ENCODE measurements at regions not wholly inside any gene's neighbourhood (a gene's known extent, or its start where the extent isn't known, plus 50 kb on each side); places are given as distances from the start of the nearest gene placed in this dataset.

GRCh38 chr5:40315126-40315525, 364.6 kb upstream of the PTGER4 start:
- no peak for DNase-seq (ENCODE audit: low read depth)
- no peak for TF ChIP-seq CTCF (IDR thresholded peaks at IDR 0.05; ENCODE audit: low read depth, low read length, missing control alignments)
- in situ Hi-C loops (cut with HindIII; ENCODE audit: low sequenced_read_pairs) = no loop called here
- no peak overlapping the region for H3K4me3 ChIP-seq (ENCODE audit: low read depth, low read length)

- no peak for TF ChIP-seq CTCF (IDR thresholded peaks at IDR 0.05; ENCODE audit: low read depth, low read length, missing control alignments)
- in situ Hi-C loops (cut with HindIII; ENCODE audit: low sequenced_read_pairs) = no loop called here
- no peak for DNase-seq (ENCODE audit: low read depth)
Observed at GRCh38 chr5:40314275-40314674, 365.4 kb upstream of the PTGER4 start.

GRCh38 chr5:40312205-40312604, 367.5 kb upstream of the PTGER4 start:
- in situ Hi-C loops (cut with HindIII; ENCODE audit: low sequenced_read_pairs) = no loop called here
- H3K4me3 ChIP-seq (ENCODE audit: low read depth, low read length) = no peak overlapping the region
- no peak for TF ChIP-seq CTCF (IDR thresholded peaks at IDR 0.05; ENCODE audit: low read depth, low read length, missing control alignments)
- no peak for DNase-seq (ENCODE audit: low read depth)

More at GRCh38 chr5:40314275-40314674, 365.4 kb upstream of the PTGER4 start:
- no peak overlapping the region for H3K4me3 ChIP-seq (ENCODE audit: low read depth, low read length)

- no peak for DNase-seq (ENCODE audit: low read depth)
- TF ChIP-seq CTCF (IDR thresholded peaks at IDR 0.05; ENCODE audit: low read depth, low read length, missing control alignments) = no peak
- H3K4me3 ChIP-seq (ENCODE audit: low read depth, low read length) = no peak overlapping the region
- in situ Hi-C loops (cut with HindIII; ENCODE audit: low sequenced_read_pairs) = no loop called here
Observed at GRCh38 chr5:40309851-40310250, 369.9 kb upstream of the PTGER4 start.

GRCh38 chr5:40308867-40309266, 370.8 kb upstream of the PTGER4 start:
- DNase-seq (ENCODE audit: low read depth) = no peak
- no peak for TF ChIP-seq CTCF (IDR thresholded peaks at IDR 0.05; ENCODE audit: low read depth, low read length, missing control alignments)
- H3K4me3 ChIP-seq (ENCODE audit: low read depth, low read length) = no peak overlapping the region
- in situ Hi-C loops (cut with HindIII; ENCODE audit: low sequenced_read_pairs) = no loop called here

GRCh38 chr5:40307920-40308319, 371.8 kb upstream of the PTGER4 start:
- in situ Hi-C loops (cut with HindIII; ENCODE audit: low sequenced_read_pairs) = no loop called here
- no peak overlapping the region for H3K4me3 ChIP-seq (ENCODE audit: low read depth, low read length)
- no peak for TF ChIP-seq CTCF (IDR thresholded peaks at IDR 0.05; ENCODE audit: low read depth, low read length, missing control alignments)
- no peak for DNase-seq (ENCODE audit: low read depth)

Data from astrocyte of the cerebellum (primary cell).